ENCODE measurements at regions not wholly inside any gene's neighbourhood (a gene's known extent, or its start where the extent isn't known, plus 50 kb on each side); places are given as distances from the start of the nearest gene placed in this dataset.

GRCh38 chr20:51089272-51089781 lies 66.4 kb upstream of the KCNG1 start:
- no peak overlapping the region for H3K4me3 ChIP-seq
- no peaks in the 10 kb centered on the region for H3K9me3 ChIP-seq
- H3K36me3 ChIP-seq (ENCODE audit: low read depth, missing control alignments) = no peaks in the 10 kb centered on the region
- peaks cover 5% of the 10 kb centered on the region for H3K4me1 ChIP-seq
- WGBS, 2 donors = 83 to 85% methylated on average over 8 of the region's 8 CpGs
- intact Hi-C loops (cut with DNase I; ENCODE audit: low total_unique reads) = no loop called here
- H3K27me3 ChIP-seq = no peaks in the 10 kb centered on the region
- no peak overlapping the region for H3K27ac ChIP-seq
- no peak for TF ChIP-seq POLR2A (IDR thresholded peaks at IDR 0.05)
- TF ChIP-seq, protein P1, sequence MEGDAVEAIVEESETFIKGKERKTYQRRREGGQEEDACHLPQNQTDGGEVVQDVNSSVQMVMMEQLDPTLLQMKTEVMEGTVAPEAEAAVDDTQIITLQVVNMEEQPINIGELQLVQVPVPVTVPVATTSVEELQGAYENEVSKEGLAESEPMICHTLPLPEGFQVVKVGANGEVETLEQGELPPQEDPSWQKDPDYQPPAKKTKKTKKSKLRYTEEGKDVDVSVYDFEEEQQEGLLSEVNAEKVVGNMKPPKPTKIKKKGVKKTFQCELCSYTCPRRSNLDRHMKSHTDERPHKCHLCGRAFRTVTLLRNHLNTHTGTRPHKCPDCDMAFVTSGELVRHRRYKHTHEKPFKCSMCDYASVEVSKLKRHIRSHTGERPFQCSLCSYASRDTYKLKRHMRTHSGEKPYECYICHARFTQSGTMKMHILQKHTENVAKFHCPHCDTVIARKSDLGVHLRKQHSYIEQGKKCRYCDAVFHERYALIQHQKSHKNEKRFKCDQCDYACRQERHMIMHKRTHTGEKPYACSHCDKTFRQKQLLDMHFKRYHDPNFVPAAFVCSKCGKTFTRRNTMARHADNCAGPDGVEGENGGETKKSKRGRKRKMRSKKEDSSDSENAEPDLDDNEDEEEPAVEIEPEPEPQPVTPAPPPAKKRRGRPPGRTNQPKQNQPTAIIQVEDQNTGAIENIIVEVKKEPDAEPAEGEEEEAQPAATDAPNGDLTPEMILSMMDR (IDR thresholded peaks at IDR 0.05) = no peak
- DNase-seq = no peak

GRCh38 chr20:51087266-51087665 lies 64.4 kb upstream of the KCNG1 start:
- TF ChIP-seq, protein P1 (IDR thresholded peaks at IDR 0.05) = no peak
- TF ChIP-seq POLR2A (IDR thresholded peaks at IDR 0.05) = no peak
- Histone ChIP-seq H3K4me1 (peaks cover 5% of the 10 kb centered on the region), H3K36me3 (ENCODE audit: low read depth, missing control alignments) (no peaks in the 10 kb centered on the region), H3K27ac (no peak overlapping the region), H3K27me3 (no peaks in the 10 kb centered on the region), H3K4me3 (no peak overlapping the region), H3K9me3 (no peaks in the 10 kb centered on the region)
- no peak for DNase-seq
- 46 to 61% methylated on average over 4 of the region's 4 CpGs for WGBS, 2 donors
- intact Hi-C loops (cut with DNase I; ENCODE audit: low total_unique reads) = no loop called here

DNA sequence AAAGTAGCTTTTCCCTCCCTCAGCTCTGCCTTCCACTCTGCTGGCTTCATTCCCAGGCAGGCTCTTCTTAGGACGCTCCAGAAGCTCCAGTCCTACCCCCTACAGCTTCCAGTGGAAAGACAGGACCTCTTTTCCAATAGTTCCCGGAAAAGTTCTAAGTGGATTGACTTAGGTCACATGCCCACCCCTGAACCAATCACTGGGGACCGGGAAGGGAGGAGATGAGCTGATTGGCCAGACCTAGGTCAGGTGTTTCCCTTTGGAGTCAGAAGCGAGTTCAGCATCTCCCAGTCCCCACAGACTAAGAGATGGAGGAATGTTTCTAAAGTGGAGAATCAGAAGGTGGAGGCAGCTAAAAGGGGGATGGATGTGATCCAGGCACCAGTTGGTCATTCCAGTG lies 62.9 kb upstream of the KCNG1 start:
- TF ChIP-seq, protein P1 (IDR thresholded peaks at IDR 0.05) = no peak
- no peak for TF ChIP-seq POLR2A (IDR thresholded peaks at IDR 0.05)
- Histone ChIP-seq H3K27ac (no peak overlapping the region), H3K9me3 (no peaks in the 10 kb centered on the region), H3K27me3 (no peaks in the 10 kb centered on the region), H3K4me3 (no peak overlapping the region), H3K36me3 (ENCODE audit: low read depth, missing control alignments) (no peaks in the 10 kb centered on the region), H3K4me1 (no peaks in the 10 kb centered on the region)
- 54 to 73% methylated on average over 4 of the region's 4 CpGs for WGBS, 2 donors
- intact Hi-C loops (cut with DNase I; ENCODE audit: low total_unique reads) = no loop called here
- DNase-seq = peak; percentile 67

DNA sequence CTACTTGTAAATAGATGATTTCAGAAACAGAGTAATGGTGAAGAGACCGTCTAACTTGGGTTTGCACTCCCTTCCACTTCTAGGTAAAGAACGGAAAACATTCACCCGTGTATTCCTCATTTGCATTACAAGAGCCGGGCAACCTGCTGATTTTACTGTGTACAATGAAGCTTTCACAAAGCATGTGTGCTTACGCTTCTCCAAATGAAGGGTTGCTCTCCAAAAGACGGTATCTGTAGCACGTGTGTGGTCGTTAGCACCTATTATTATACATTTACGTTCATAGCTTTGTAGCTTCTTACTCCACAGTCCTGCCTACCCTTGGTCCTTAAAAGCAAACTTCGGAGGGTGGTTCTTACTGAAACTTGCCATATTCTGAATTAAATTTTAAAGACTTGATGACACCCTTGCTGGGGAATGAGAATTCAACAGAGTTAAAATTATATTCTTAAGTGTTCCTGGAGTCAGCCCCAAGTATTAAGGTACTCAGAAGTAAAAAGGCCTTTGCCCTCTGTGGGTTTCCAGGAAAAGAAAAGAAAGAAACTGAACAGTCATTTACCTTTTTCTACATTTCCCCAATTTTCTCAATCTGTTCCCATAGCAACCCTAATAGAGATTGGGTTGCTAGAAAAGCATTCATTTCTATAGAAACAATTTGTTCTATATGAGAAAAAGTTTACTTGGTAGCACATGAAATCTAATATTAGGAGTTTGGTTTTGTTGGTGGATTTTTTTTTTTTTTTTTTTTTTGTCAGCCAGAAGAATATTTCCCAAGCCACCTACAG lies 61.9 kb upstream of the KCNG1 start:
- Histone ChIP-seq H3K27ac (no peak overlapping the region), H3K4me1 (no peaks in the 10 kb centered on the region), H3K27me3 (no peaks in the 10 kb centered on the region), H3K36me3 (ENCODE audit: low read depth, missing control alignments) (no peaks in the 10 kb centered on the region), H3K9me3 (no peaks in the 10 kb centered on the region), H3K4me3 (no peak overlapping the region)
- 73 to 82% methylated on average over 10 of the region's 10 CpGs for WGBS, 2 donors
- no peak for TF ChIP-seq POLR2A (IDR thresholded peaks at IDR 0.05)
- TF ChIP-seq, protein P1 (IDR thresholded peaks at IDR 0.05) = no peak
- intact Hi-C loops (cut with DNase I; ENCODE audit: low total_unique reads) = no loop called here
- DNase-seq = no peak

GRCh38 chr20:51083447-51083846 lies 60.5 kb upstream of the KCNG1 start:
- Histone ChIP-seq H3K9me3 (no peaks in the 10 kb centered on the region), H3K36me3 (ENCODE audit: low read depth, missing control alignments) (no peaks in the 10 kb centered on the region), H3K27ac (no peak overlapping the region), H3K4me3 (no peak overlapping the region), H3K27me3 (no peaks in the 10 kb centered on the region), H3K4me1 (no peaks in the 10 kb centered on the region)
- 83 to 87% methylated on average over 4 of the region's 4 CpGs for WGBS, 2 donors
- TF ChIP-seq POLR2A (IDR thresholded peaks at IDR 0.05) = no peak
- TF ChIP-seq, protein P1 (IDR thresholded peaks at IDR 0.05) = no peak
- intact Hi-C loops (cut with DNase I; ENCODE audit: low total_unique reads) = no loop called here
- no peak for DNase-seq
